Stimulated activated CD4-positive, alpha-beta T cell treated with anti-CD3 and anti-CD28 coated beads, Interleukin-12 subunit alpha, Interleukin-12 subunit beta, amount 100 ng/mL, for 48 hours (primary cell): ENCODE measurements at regions not wholly inside any gene's neighbourhood (a gene's known extent, or its start where the extent isn't known, plus 50 kb on each side); places are given as distances from the start of the nearest gene placed in this dataset.

Experiments used
- DNase-seq, 3 donors: peaks; one replicate each; pipeline ENCODE4 v3.0.0-alpha.2; 2020; ENCODE audit warnings: low read depth in 2 of 3, low spot score in 1 of 3

DNA sequence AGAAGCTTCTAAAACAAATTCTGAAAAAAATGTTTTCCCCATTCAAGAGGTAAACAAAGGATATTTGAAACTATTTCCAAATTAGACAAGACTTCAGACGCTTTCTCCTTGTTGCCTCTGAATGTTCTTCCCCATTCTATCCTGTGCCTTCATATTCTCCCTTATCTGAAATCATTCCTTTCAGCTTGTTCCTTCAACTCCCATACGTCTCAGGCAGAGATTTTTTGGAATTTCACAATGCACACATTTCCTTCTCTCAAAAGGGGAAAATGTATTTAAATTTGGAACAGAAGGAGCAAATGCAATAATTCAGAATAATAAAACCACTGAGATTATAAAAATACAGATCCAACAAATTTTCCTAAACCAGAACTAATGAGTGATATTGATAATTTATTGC, 198.7 kb upstream of the IVNS1ABP start:
- DNase-seq: no peak

DNA sequence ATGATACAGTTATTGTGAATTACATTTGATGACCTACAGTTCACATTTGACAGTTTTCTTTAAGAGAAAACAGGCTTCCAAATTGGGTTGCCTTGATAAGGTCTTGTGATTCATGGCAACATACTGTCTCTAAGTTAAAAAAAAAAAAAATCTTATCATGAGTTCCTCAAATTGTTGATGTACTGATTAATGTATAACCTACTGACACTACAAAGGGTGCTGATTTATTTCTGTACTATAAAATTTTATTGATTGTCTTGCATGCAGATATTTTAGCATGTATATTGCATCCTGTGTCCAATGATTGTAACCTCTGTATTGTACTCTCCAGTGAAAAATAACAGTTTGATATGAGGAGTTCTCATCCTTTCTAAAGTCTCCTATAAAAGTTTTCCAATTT, 197.3 kb upstream of the IVNS1ABP start:
- DNase-seq: no peak

DNA sequence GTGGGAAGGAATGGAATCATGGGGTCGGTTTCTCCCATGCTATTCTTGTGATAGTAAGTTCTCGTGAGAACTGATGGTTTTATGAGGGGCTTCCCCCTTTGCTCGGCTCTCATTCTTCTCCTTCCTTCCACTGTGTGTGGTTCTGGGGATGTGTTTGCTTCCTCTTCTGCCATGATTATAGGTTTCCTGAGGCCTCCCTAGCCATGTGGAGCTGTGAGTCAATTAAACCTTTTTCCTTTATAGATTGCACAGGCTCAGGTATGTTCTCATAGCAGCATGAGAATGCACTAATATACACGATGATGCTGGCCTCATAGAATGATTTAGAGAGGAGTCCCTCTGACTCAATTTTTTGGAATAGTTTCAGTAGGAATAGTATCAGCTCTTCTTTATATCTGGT, 195.4 kb upstream of the IVNS1ABP start:
- DNase-seq: no peak

DNA sequence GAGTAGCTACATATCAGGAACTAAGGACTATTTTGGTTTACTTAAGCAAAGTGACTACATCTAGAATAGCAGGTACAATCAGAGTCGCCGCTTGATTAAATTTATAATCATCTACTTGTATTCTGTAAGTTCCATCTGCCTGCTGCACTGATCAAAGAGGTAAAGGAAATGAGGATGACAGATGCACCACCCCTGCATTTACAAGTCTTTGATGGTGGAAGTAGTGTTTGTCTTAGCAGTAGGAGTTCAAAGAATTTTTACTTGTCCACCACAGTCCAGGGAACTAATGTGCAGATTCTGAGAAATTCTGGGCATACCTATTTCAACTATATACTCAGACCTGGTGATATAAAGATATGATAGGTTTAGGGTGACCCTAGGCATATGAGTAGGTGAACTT, 184.1 kb upstream of the IVNS1ABP start:
- DNase-seq: no peak

DNA sequence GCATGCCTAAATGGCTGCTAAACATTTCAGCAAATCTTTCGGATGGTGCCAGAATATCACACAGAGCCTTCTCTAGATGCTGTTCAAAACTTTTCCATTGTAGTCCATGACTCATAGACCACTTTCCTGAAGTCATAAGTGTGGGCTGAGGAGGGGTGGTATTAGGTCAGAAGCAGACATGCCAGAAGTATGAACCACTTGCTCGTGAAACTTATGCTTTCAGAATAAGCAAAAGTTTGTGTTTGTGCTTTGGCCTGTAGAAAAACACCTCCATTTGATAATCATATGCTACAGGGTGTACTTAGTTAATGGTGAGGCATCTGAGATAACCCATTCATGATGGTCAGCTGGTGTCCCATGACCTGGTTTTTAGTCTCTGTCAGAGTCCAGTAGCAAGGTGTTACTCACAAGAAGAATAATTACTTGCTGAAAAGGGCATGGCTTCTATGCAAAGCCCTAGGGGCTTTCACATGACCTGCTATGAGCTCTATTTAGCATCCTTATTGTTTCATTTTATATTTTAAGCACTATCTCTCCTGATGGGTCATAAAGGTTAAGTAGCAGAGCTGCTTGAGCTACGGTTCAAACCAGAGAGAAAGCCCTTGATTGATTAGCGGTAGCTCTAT, 183.1 kb upstream of the IVNS1ABP start:
- peak in 1 of 3 donors; percentile 7 for DNase-seq

DNA sequence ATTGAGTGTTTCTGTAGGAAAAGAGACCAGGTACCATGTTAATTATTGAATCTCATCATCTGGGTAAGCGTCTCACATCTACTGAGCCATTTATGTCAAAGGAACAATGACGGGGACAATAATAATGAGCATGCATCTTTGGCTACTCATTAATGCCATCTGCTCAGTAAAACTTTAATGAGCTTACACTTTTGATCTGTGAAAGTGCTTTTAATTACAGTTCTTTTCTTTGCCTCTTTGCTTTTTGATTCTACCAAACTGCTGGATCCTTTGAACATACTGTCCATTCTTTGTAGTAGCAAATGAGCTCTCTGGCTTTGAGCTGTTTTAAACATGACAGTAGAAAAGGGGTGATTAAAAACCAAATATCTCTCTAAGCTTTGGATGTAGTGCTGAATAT, 181.2 kb upstream of the IVNS1ABP start:
- DNase-seq: no peak

DNA sequence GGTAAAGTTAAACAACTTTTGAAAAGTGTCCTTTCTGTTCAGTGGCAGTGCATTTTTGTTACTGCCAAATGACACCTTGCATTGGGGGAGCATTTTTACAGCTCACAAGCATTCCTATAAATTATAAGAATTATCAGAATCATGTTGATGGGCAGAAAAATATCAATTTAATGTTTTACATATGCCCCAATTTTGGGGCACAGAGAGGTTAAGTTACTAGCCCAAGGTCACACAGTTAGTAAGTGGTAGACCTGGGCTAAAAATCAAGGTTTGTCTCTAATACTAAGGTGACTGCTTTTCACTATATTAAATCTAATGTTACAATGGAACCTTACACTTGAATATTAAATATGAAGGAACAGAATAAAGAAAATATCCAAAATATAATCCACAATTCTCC, 180.1 kb upstream of the IVNS1ABP start:
- no peak for DNase-seq

DNA sequence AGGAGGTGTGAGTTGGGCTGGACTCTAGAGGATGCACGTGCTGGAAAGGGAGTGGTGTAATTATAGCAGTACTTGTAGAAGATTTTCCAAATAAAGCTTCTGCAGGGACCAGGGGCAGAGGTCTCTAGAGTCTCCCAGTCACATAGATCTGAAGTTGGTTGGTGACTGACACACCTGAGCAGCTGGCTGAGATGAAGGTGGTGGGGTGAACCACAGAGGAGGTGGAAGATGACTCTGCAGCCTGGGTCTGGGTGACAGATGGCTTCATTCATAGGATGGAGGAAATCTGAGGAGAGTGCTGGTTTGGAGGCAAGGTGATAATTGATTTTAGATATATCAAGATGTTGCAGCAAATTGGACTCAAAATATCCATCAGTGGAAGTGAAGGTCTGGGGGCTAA, 178.9 kb upstream of the IVNS1ABP start:
- DNase-seq: no peak

DNA sequence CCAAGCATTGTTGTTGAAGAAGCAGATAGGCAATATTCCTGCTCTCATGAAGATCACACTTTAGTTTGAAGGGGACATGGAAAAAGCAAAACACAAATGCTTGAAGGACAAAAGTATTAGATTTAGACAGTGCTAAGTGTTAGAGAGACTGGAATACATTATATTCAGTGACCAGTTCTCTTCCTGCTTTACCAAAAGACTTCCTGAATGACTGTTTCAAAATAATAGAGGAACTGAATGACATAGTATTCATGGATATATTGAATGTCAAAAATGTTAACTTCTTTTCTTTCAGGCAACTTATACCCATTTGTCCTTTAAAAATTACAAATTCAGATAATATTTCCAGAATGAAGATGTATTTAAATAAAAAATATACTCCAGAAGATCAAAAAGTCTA, 178.0 kb upstream of the IVNS1ABP start:
- DNase-seq: no peak

DNA sequence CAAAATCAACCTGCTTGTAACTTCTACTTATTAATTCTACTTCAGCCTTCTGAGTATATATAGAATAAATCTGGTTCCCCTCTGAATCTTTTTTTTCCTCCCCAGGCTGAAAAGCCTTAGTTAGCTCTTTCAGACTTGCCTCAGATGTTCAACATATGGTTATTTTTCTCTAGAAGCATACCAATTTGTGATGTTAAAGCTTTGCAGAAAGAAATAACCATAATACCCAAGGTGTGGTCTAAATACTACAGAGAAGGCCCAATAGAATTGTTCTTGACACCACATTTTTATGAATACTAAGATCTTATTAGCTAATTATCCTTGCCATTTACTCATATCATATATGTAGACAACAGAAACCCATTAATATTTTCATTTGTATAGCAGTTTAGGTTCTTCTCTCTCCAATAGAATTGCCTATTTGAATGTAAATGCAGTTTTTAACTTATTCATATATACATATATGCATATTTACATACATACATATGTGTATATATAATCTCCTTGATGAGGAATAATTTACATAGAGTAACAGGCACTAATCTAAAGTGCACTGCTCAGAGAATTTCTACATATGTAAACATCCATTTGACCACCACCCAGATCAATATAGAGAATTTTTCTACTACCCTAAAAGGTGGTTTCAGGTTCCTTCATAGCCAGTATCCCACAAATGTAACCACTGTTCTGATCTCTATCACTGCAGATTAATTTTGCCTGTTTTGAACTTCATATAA, 175.2 kb upstream of the IVNS1ABP start:
- no peak for DNase-seq

DNA sequence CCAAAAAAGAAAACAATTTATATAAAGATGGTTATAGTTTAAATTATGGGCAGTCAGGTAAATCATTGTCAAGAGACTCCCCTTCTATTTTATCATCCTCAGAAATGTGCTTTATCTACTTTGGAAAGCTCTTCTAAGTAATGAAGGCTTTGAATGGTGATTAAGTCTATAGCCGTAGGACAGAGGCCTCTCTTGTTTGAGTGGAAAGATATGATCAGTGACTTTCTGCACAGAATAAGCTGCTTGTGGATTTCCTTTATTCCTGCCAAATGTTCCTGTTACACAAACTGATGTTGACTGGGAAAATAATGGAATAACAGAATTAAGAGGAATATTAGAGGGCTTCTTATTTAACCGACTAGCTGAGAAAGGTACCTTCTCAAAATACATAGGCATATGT, 174.6 kb upstream of the IVNS1ABP start:
- DNase-seq: no peak

DNA sequence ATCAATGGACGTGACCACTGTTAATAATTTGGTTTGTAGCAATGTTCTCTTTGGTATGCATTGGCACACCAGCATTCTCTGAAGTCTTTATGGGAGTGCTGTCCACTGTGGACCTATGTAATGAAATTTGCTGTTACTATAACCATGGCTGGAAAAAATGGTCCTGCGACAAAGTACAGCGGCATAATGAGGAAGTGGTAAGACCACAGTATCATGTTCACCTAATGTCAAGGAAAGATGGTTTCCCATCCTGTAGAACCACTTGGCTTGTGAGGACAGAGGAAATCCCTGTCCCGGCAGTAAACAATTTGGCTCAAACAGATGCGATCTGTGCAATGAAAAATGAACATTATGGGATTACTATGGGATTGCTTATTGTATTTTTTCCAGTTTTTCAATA, 173.9 kb upstream of the IVNS1ABP start:
- no peak for DNase-seq

DNA sequence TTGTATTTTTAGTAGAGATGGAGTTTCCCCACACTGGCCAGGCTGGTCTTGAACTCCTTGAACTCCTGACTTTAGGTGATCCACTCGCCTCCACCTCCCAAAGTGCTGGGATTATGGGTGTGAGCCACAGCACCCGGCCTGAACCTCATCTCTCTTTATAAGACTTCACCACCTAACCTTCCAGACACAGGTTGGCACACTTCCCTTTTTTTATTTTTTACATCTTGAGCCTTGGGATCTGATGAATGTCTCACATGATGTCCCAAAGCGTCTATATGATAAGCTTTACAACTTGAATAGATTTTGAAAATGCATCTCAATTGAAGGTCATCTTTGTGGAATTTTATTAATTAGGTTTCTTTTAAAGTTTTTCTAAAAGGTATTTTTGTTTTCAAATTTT, 172.4 kb upstream of the IVNS1ABP start:
- DNase-seq: no peak

DNA sequence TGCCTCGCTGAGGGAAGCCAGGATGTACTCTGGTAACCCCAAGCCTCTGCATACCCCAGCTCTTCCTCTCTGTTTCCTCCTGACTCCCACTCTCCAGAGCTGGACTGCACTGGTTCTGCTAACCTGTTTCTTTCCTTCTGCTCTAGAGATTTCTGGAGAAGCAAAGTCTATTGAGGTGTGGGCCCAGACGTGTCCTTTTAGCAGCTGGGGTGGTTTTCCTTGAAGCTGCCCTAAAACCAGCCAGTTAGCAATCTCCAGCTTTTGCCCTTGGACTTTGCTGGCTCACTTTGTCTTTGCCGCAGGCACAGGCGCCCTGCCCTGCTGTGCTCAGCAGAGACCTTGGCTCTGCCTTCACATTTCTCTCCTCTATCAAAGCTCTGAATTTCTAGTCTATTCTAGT, 171.8 kb upstream of the IVNS1ABP start:
- no peak for DNase-seq

DNA sequence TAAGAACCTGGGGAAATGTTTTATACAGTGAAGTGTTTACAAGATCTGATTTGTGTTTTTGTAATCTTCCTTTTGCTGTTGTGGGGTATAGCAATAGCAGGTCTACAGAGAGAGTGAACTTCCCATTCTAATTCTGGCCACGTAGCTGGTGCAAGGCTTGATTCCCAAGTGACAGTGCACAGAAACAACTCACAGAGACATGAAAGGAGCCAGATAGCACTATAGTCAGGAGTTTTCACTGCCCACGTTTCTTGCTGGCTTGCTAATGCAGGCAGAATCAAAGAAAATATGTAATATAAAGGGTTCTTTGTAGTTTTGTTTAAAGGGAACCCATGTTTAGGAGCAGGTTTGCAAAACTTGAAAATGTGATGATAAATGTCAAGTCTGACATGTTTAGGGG, 170.9 kb upstream of the IVNS1ABP start:
- no peak for DNase-seq

DNA sequence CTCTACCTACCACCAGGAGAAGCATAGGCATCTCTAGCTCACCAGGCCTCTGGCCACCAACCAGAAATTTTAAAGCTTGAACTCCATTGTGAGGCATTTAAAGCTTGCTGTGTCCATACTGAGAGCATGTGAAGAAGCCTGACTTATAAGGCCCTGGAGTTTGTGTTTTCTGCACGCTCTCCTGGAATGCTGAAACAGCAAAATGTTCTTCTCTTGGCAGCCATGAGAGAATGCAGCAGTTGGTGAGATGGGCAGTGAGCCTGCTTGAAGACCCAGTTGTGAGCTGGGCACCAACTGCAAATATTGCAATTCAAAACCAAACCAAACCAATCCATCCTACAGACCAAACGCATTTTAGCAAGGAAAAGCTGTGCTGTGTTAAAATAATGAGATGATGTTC, 170.0 kb upstream of the IVNS1ABP start:
- no peak for DNase-seq

DNA sequence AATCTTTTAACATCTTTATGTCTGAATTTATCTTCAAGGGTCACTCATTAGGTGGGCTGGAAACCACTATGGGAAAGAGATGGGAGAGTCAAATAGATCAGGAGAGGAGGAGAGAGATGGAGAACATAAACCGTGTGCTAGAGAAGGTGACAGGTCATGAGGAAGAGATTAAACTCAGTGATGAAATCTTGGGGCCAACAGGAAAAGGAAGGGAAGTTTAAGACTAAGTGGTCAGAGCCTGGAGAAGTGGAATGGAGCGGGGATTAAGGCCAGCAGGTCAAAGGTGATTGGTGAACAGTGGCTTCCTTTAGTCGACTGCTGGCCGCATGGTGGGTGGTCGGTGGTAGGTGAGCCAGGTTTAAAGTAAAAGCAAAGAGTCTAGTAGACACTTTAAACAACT, 169.3 kb upstream of the IVNS1ABP start:
- DNase-seq: no peak

DNA sequence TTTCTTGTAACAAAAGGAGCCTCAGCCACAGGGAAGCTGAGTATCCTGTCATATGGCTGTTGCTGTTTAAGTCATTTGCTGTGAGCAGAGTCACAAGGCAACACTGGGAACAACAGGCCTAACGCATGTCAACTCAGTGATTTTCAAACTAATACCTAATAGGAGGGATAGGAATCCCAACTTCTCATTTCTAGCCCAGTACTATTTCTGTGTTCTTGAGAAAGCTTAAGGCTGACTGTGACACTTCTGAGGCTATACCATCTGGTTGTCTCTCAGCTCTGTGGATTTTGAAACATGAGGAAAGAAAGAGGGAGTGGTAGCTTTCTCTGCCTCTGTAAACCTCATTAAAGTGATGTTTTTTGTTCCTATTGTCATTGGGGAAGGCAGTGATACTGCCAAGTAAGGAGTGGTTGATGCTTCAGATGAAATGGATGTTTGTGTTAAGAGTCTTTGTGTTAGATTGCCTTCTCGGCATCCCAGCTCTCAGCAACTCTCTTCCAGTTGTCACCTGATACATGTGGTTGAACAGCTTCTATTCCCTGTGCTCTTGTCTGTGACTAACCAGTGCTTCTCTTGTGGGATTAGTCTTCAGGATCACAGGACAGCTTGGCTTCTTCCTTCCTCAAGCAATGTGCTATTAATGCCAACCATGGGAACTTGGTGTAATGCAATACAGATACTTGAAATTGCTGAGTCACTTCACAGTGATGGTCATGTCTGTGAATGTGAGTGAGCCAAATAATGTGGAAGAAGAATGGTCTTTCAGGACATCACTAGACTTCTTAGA, 166.8 kb upstream of the IVNS1ABP start:
- no peak for DNase-seq

DNA sequence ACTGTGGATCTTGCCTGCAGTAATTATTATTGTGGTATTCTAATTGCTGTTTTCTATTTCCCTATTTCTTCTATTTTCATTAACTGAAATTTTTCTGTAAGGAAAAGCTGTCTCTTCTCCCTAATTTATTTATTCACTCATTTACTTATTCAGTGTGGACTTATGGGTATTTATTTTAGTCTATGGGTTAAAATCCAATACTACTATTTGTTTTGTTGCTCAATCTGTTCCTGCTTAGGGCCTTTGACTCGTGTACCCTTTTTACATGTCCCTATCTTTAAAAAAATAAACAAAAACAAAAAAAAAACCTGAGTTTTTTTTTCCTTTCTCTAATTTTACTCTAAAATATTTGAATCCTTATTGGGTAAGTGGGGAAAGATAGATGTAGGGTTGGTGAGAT, 166.2 kb upstream of the IVNS1ABP start:
- DNase-seq: no peak

DNA sequence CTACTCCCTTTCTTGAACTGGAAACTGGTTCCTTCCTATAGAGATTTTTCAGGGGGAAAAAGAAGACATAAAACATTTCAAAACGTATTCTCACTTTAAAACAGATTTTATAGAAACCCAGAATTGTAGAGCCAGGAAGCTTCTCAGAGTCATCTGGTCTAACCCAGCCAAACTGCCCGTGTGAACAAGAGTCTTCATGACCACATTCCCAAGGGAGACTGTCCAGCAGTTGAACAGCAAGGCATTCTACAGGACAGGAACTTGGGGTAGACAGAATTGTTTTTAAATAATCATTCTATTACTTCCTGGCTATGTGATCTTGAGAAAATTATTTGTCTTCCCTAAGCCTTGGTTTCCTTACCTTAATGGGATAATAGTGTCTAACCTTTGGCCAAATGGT, 163.5 kb upstream of the IVNS1ABP start:
- no peak for DNase-seq

DNA sequence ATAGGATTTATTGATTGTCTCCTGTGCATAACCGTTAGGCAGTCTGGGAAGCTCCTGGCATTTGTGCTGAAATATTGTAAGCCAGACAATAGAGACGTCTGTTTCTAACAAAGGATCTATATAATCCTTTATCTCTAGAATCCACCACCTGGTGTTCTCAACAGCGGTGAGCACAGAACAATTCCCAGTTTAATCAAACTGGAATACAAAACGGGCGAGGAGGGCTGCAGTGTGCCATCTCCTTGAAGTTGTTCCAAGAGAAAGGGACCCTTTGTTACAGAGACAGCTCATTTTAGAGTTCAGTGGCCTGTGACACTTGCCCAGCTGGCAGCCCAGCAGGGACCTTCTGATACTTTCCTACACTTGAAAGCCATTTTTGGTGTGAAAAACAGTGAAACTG, 162.8 kb upstream of the IVNS1ABP start:
- no peak for DNase-seq

DNA sequence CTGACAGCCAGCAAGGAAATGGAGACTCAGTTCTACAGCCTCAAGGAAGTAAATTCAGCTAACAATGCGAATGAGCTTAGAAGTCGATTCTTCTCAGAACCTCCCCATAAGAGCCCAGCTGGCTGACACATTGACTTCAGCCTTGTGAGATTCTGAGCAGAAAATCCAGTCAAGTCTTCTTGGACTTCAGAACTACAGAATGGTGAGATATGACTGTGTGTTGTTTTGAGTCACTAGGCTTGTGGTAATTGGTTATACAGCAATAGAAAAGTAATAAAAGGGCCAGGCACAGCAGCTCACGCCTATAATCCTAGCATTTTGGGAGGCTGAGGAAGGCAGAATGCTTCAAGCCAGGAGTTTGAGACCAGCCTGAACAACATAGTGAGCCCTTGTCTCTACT, 161.8 kb upstream of the IVNS1ABP start:
- no peak for DNase-seq
